ENCODE measurements at regions not wholly inside any gene's neighbourhood (a gene's known extent, or its start where the extent isn't known, plus 50 kb on each side); places are given as distances from the start of the nearest gene placed in this dataset.
"Not testable (repeated sequence)": the region's sequence is repeated elsewhere in the genome, so short reads cannot be mapped to it uniquely, and the experiment has no call there.

DNA sequence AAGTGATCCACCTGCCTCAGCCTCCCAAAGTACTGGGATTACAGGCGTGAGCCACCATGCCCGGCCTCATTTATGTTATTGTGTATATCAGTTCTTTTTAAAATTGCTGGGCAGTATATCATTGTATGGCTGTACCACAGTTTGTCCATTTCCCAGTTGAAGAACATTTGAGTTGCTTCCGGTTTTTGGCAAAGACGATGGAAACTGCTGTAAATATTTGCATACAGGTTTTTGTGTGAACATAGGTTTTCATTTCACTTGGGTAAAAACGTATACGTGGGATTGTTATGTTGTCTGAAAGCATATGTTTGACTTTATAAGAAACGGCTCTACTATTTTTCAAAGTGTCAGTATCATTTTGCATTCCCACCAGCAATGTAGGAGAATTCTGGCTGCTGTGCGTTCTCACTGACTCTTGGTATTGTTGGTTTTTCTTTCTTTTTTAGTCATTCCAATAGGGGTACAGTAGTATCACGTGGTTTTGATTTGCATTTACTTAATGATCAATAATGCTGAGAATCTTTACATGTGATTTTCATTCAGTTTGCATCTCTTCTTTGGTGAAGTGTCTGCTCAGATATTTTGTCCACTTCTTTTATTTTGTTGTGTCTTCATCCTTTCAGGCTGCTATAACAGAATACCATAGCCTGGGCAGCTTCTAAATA lies 63.2 kb upstream of the GOT2 start:
- Histone ChIP-seq H3K4me1 (no peaks in the 10 kb centered on the region), H3K9me3 (peaks cover 15% of the 10 kb centered on the region), H3K4me3 (no peak overlapping the region), H3K36me3 (no peaks in the 10 kb centered on the region), H3K27ac (no peak overlapping the region), H4K20me1 (no peaks in the 10 kb centered on the region), H3K27me3 (no peaks in the 10 kb centered on the region), H3K9ac (no peak overlapping the region), H3K4me2 (no peak overlapping the region)
- TF ChIP-seq Cebpa-rat (IDR thresholded peaks at IDR 0.05), result no peak

- Histone ChIP-seq H3K9ac (no peak overlapping the region), H4K20me1 (no peaks in the 10 kb centered on the region), H3K4me2 (no peak overlapping the region), H3K4me3 (no peak overlapping the region), H3K27me3 (no peaks in the 10 kb centered on the region), H3K9me3 (no peaks in the 10 kb centered on the region; the same call in 1 of the 2 replicates), H3K4me1 (no peaks in the 10 kb centered on the region), H3K36me3 (no peaks in the 10 kb centered on the region), H3K27ac (no peak overlapping the region)
- TF ChIP-seq Cebpa-rat (IDR thresholded peaks at IDR 0.05), result no peak
These were observed 59.2 kb upstream of the GOT2 start for GRCh38 chr16:58793366-58793765.

- Histone ChIP-seq H3K4me1 (no peaks in the 10 kb centered on the region), H3K4me2 (no peak overlapping the region), H4K20me1 (no peaks in the 10 kb centered on the region), H3K36me3 (no peaks in the 10 kb centered on the region), H3K27ac (no peak overlapping the region), H3K9ac (no peak overlapping the region), H3K27me3 (no peaks in the 10 kb centered on the region), H3K9me3 (no peaks in the 10 kb centered on the region; the same call in 1 of the 2 replicates), H3K4me3 (no peak overlapping the region)
- TF ChIP-seq Cebpa-rat (IDR thresholded peaks at IDR 0.05), result no peak
These were observed 58.1 kb upstream of the GOT2 start for GRCh38 chr16:58792188-58792587.

- H3K27me3 ChIP-seq, H3K4me1 ChIP-seq, H3K9ac ChIP-seq, H3K4me2 ChIP-seq, H3K4me3 ChIP-seq, H3K27ac ChIP-seq, H3K9me3 ChIP-seq, H4K20me1 ChIP-seq, H3K36me3 ChIP-seq: not testable (repeated sequence)
These were observed 56.9 kb upstream of the GOT2 start for GRCh38 chr16:58790816-58791557.

DNA sequence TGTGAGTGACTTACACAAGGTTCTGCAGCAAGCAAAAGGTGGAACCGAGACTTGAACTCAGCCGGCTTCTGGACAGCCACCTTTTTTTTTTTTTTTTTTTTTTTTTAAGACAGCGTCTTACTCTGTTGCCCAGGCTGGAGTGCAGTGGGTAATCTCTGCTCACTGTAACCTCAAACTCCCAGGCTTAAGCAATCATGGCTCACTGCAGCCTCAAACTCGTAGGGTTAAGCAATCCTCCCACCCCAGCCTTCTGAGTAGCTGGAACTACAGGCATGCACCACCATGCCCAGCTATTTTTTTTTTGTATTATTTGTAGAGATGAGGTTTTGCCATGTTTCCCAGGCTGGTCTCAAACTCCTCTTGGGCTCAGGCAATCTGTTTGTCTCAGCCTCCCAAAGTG lies 55.2 kb upstream of the GOT2 start:
- H3K36me3 ChIP-seq, result no peaks in the 10 kb centered on the region
- H3K4me1 ChIP-seq, result peaks cover 6% of the 10 kb centered on the region; the same call in 1 of the 2 replicates
- no peaks in the 10 kb centered on the region for H3K27me3 ChIP-seq
- H3K4me2 ChIP-seq, result no peak overlapping the region
- no peak overlapping the region for H3K4me3 ChIP-seq
- no peak for TF ChIP-seq Cebpa-rat (IDR thresholded peaks at IDR 0.05)
- no peak overlapping the region for H3K9ac ChIP-seq
- no peak overlapping the region for H3K27ac ChIP-seq
- no peaks in the 10 kb centered on the region; the same call in 1 of the 2 replicates for H3K9me3 ChIP-seq
- no peaks in the 10 kb centered on the region for H4K20me1 ChIP-seq
